ENCODE measurements at regions not wholly inside any gene's neighbourhood (a gene's known extent, or its start where the extent isn't known, plus 50 kb on each side); places are given as distances from the start of the nearest gene placed in this dataset.

GRCh38 chr9:82144803-82145202 is 156.2 kb downstream of the SPATA31D1 start:
- H3K9me3 ChIP-seq = no peaks in the 10 kb centered on the region
- H3K4me3 ChIP-seq = no peak overlapping the region
- no peak for TF ChIP-seq CTCF (IDR thresholded peaks at IDR 0.05)
- ATAC-seq (no peak), DNase-seq (no peak)
- intact Hi-C loops (cut with DNase I) = no loop called here
- H3K27me3 ChIP-seq (ENCODE audit: low read depth) = no peaks in the 10 kb centered on the region
- no peaks in the 10 kb centered on the region for H3K4me1 ChIP-seq
- H3K27ac ChIP-seq = no peak overlapping the region
- no peaks in the 10 kb centered on the region for H3K36me3 ChIP-seq

GRCh38 chr9:82146677-82147076 is 158.1 kb downstream of the SPATA31D1 start:
- no peaks in the 10 kb centered on the region for H3K27me3 ChIP-seq (ENCODE audit: low read depth)

GRCh38 chr9:82147798-82148425 is 159.3 kb downstream of the SPATA31D1 start:
- no peaks in the 10 kb centered on the region for H3K36me3 ChIP-seq
- DNase-seq (no peak), ATAC-seq (no peak)
- TF ChIP-seq CTCF (IDR thresholded peaks at IDR 0.05) = no peak
- H3K9me3 ChIP-seq = no peaks in the 10 kb centered on the region
- intact Hi-C loops (cut with DNase I) = no loop called here
- no peak overlapping the region for H3K27ac ChIP-seq
- H3K4me1 ChIP-seq = no peaks in the 10 kb centered on the region
- H3K27me3 ChIP-seq (ENCODE audit: low read depth) = no peaks in the 10 kb centered on the region
- H3K4me3 ChIP-seq = no peak overlapping the region

More at GRCh38 chr9:82146677-82147076, 158.1 kb downstream of the SPATA31D1 start:
- Histone ChIP-seq H3K36me3 (no peaks in the 10 kb centered on the region), H3K4me3 (no peak overlapping the region), H3K27ac (no peak overlapping the region), H3K4me1 (no peaks in the 10 kb centered on the region), H3K9me3 (no peaks in the 10 kb centered on the region)
- DNase-seq (no peak), ATAC-seq (no peak)
- TF ChIP-seq CTCF (IDR thresholded peaks at IDR 0.05) = no peak
- intact Hi-C loops (cut with DNase I) = no loop called here

GRCh38 chr9:82148426-82148810 is 159.8 kb downstream of the SPATA31D1 start:
- DNase-seq (no peak), ATAC-seq (no peak)
- H3K4me3 ChIP-seq = no peak overlapping the region
- no peaks in the 10 kb centered on the region for H3K4me1 ChIP-seq
- H3K27ac ChIP-seq = no peak overlapping the region
- no peaks in the 10 kb centered on the region for H3K27me3 ChIP-seq (ENCODE audit: low read depth)
- no peaks in the 10 kb centered on the region for H3K36me3 ChIP-seq
- no peaks in the 10 kb centered on the region for H3K9me3 ChIP-seq
- TF ChIP-seq CTCF (IDR thresholded peaks at IDR 0.05) = no peak
- intact Hi-C loops (cut with DNase I) = no loop called here

- no peak overlapping the region for H3K4me3 ChIP-seq
- no peaks in the 10 kb centered on the region for H3K27me3 ChIP-seq (ENCODE audit: low read depth)
- no peak for ATAC-seq
- no peaks in the 10 kb centered on the region for H3K36me3 ChIP-seq
- DNase-seq = no peak
- no peaks in the 10 kb centered on the region for H3K9me3 ChIP-seq
- intact Hi-C loops (cut with DNase I) = no loop called here
- no peak overlapping the region for H3K27ac ChIP-seq
- H3K4me1 ChIP-seq = no peaks in the 10 kb centered on the region
- TF ChIP-seq CTCF (IDR thresholded peaks at IDR 0.05) = no peak
Observed at GRCh38 chr9:82148901-82149461, 160.4 kb downstream of the SPATA31D1 start.

Data from lower lobe of right lung (tissue), 2 donors.